Suprapubic skin (tissue), 3 donors: ENCODE measurements at regions not wholly inside any gene's neighbourhood (a gene's known extent, or its start where the extent isn't known, plus 50 kb on each side); places are given as distances from the start of the nearest gene placed in this dataset.

ENCODE experiments used
- CTCF ChIP-seq, 2 donors: fragments of 200-600 bp in 1 of 2; fragments of 450-650 bp in 1 of 2; sonication (generic) in 1 of 2; IDR thresholded peaks; one replicate each; pipeline ENCODE4 v1.5.1; 2016 to 2019; ENCODE audit warnings: antibody characterized with exemption in 2 of 2, mild to moderate bottlenecking in 1 of 2, moderate library complexity in 1 of 2
- POLR2A ChIP-seq, 2 donors: fragments of 450-650 bp; IDR thresholded peaks; one replicate each; pipeline ENCODE4 v1.6.1; 2017; ENCODE audit warnings: antibody characterized with exemption in 2 of 2, mild to moderate bottlenecking in 2 of 2, moderate library complexity in 2 of 2

DNA sequence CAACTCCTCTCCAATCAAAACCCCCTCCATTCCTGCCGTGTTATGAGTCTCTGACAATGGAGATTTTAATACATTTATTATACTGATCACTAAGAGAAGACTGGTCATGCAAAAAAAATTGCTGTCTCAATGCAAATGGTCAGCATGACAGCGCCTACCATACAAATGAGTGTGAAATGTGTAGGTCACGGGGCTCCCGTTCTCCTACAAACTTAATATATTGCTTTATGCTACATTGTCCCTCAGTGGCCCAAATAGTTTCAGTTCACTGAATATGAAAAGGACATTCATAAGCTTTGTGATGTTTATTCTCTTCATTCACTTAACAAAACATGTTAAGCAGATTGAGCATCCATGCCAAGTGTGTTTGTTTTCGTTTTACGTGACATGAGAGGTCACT is 116.1 kb downstream of the SPANXN3 start:
- TF ChIP-seq POLR2A (IDR thresholded peaks at IDR 0.05) (no peak), CTCF (IDR thresholded peaks at IDR 0.05) (no peak)
